ENCODE measurements at regions not wholly inside any gene's neighbourhood (a gene's known extent, or its start where the extent isn't known, plus 50 kb on each side); places are given as distances from the start of the nearest gene placed in this dataset.

GRCh38 chr4:147355847-147356246, 125.0 kb upstream of the EDNRA start:
- no peak for DNase-seq

DNA sequence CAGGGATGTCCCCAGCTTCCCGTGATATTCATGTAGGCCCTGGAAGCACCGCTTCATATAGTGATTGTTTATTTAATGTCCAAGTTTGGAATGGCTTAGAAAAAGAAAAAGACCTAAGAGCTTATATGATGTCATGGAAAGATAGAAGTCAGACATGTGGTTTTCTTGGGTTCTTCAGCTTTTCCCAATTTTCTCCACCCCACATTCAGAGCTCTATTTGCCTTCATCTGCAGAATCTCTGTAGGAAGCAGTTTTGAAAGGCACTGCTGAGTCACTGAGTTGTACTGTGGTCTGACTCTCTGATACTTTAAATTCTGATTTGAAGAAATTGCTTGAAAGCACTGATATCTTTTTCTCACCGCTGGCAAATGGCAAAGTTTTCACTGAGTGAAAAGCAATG, 120.6 kb upstream of the EDNRA start:
- DNase-seq: no peak

- DNase-seq: no peak
Measured at GRCh38 chr4:147361726-147362125, 119.2 kb upstream of the EDNRA start.

GRCh38 chr4:147362938-147363337, 118.0 kb upstream of the EDNRA start:
- DNase-seq: peak; percentile 76

GRCh38 chr4:147363514-147363913, 117.4 kb upstream of the EDNRA start:
- DNase-seq: no peak

GRCh38 chr4:147365396-147365795, 115.5 kb upstream of the EDNRA start:
- DNase-seq: no peak

- DNase-seq: no peak
Measured at GRCh38 chr4:147366164-147366563, 114.7 kb upstream of the EDNRA start.

GRCh38 chr4:147367891-147368290, 113.0 kb upstream of the EDNRA start:
- no peak for DNase-seq

- DNase-seq: no peak
Measured at GRCh38 chr4:147368948-147369347, 111.9 kb upstream of the EDNRA start.

DNA sequence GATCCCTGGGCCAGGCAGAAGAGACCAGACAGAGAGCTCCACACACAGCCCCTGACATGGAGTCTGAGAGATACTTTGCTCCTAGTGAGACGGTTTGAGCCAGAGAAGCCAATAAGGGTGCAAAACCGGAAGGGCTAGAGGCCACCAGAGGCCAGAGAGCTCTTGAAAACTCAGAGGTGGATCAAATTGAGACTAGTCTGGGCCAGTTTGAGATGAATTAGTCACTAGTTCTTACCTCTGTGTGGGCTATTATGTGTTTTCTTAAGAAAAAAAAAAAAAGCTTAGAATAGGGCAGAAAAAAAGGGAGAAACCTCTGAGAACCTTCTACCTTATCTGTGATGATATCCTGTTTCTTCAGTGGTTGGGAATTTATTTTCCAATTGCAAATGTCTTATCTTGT, 110.4 kb upstream of the EDNRA start:
- no peak for DNase-seq

GRCh38 chr4:147370881-147371280, 110.0 kb upstream of the EDNRA start:
- no peak for DNase-seq

GRCh38 chr4:147371661-147372060, 109.2 kb upstream of the EDNRA start:
- DNase-seq: no peak

- DNase-seq: no peak
Measured at GRCh38 chr4:147378780-147379179, 102.1 kb upstream of the EDNRA start.

GRCh38 chr4:147381749-147382148, 99.1 kb upstream of the EDNRA start:
- no peak for DNase-seq

- no peak for DNase-seq
Measured at GRCh38 chr4:147388018-147388417, 92.9 kb upstream of the EDNRA start.

DNA sequence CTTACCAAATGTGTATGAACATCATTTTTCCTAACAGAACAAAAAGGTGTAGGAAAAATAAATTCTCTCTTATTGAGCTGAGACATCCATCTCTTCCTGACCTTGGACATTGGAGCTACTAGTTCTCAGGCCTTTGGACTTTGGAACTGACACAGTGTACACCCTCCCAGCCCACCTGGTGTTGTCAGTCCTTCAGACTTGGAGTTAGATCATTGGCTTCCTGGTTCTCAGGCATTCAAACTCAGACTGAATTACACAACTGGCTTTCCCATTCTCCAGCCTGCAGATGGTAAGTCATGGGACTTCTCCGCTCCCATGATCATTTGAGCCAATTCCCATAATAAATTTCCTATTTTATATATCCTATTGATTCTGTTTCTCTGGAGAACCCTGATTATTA, 84.8 kb upstream of the EDNRA start:
- DNase-seq: no peak

GRCh38 chr4:147398556-147398955, 82.3 kb upstream of the EDNRA start:
- no peak for DNase-seq

DNA sequence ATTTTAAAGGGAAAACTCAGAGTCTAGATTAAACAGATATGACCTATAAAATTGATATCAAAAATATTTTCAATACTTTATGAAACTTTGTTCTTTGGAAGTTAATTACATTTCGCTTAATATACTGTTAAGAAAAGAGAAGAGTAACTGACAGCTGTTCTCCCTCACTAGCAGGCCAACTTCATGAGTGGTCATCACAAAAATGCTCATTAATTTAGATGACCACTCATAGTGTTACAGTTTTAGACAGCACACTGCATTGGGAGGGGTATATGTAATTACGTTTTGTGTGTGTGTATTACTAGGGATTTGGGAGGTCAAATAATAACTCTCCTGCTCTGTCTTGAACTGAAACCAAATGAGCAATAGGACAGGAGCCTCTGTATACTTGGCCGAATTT, 80.2 kb upstream of the EDNRA start:
- no peak for DNase-seq

GRCh38 chr4:147401221-147401620, 79.7 kb upstream of the EDNRA start:
- DNase-seq: no peak

DNA sequence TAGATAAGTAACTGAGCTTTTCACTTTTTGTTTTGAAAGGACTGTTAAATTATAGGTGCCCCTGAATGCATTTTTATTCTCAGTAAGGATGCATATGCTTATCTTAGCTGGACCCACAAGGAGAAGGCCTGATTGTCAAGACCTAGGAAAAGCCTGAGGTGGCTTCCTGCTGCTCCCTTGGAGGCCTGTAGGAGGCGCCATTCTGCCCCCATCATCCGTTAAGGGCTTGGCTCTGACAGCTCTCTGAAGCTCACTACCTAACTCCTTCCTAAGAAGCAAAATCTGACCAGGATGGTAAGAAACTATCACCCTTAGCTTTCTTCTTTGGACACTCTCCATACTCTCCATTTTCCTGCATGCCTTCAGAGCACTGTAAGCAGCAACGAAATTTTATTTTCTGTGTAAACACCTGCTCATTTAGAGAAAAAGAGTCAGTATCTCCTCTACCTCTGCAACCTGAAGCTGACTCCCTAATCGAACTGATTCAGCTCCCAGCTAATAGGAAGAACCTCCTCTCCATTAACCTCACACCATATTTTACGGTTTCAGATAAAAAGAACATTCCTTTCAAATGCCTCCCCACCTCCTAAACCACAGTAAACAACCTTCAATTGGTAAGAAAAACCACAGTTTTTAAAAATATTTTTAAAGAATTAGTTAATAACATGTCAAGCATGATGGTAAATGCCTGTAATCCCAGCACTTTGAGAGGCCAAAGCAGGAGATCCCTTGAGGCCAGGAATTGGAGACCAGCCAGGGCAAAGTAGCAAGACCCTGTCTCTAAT, 73.4 kb upstream of the EDNRA start:
- DNase-seq: no peak

GRCh38 chr4:147408189-147408588, 72.7 kb upstream of the EDNRA start:
- DNase-seq: no peak

GRCh38 chr4:147409350-147409749, 71.5 kb upstream of the EDNRA start:
- no peak for DNase-seq

DNA sequence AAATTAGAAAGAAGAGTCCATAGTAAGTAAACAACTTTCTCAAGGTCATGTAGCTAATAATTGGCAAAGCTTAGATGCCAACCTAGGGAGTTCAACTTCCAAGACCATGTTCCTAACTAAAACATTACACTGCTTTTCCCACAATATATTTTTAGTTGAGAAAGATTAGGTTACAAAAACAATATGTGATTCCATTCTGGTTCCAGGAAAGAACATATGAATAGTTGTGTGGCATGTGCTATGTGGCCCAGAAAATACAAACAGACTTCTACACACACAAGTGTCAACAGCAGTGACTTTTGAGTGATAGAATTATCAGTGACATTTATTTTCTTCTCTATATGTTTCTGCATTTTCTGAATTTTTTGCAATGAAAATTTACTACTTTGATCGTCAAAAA, 62.7 kb upstream of the EDNRA start:
- peak; percentile 11 for DNase-seq

DNA sequence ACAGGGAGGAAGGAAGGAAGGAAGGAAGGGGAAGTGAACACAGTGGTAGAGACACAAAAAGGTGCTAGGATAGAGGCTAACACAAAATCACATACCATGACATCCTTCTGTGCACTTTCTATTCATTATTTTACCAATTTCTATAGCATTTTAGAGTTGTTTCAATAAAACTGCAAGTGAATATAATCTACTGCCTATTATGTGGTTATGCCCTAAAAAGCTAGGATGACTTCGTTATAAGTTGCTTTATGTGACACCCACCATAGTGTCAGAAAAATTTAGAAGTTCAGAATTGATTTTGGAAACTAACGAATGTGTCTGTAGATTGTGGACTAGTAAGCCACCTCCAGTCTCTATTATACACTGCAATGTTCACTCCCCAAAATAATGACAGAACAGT, 59.4 kb upstream of the EDNRA start:
- no peak for DNase-seq

All from renal pelvis (tissue), 1 donor.